Type B pancreatic cell (in vitro differentiated cells): ENCODE measurements at regions not wholly inside any gene's neighbourhood (a gene's known extent, or its start where the extent isn't known, plus 50 kb on each side); places are given as distances from the start of the nearest gene placed in this dataset.

Source experiments
- DNase-seq: peaks from one replicate; pipeline ENCODE4 v3.0.0; 2021; ENCODE audit warnings: mixed read lengths; ENCODE audit not compliant: unreplicated experiment; ENCODE audit errors: extremely low spot score
- H3K27ac Mint-ChIP-seq: 2 replicates; pipeline ENCODE4 v1.8.0; 2021; ENCODE audit warnings: mild to moderate bottlenecking, mixed read lengths
- H3K27me3 Mint-ChIP-seq: 2 replicates; pipeline ENCODE4 v1.8.0; 2021; ENCODE audit warnings: mixed read lengths
- H3K36me3 Mint-ChIP-seq: 2 replicates; pipeline ENCODE4 v1.8.0; 2021; ENCODE audit warnings: mixed read lengths
- H3K4me1 Mint-ChIP-seq: one replicate; pipeline ENCODE4 v1.8.0; 2021; ENCODE audit warnings: mixed read lengths; ENCODE audit not compliant: unreplicated experiment
- H3K4me3 Mint-ChIP-seq: 2 replicates; pipeline ENCODE4 v1.8.0; 2021; ENCODE audit warnings: mild to moderate bottlenecking, mixed read lengths
- H3K9me3 Mint-ChIP-seq: 2 replicates; pipeline ENCODE4 v1.8.0; 2021; ENCODE audit warnings: mixed read lengths
- CTCF ChIP-seq: fragments of 200-600 bp; sonication (generic); conservative IDR thresholded peaks from 2 replicates; pipeline ENCODE4 v1.5.0; 2021; ENCODE audit warnings: antibody characterized with exemption, mild to moderate bottlenecking

GRCh38 chr6:9089724-9090123, 654.4 kb upstream of the SLC35B3 start:
- peaks cover 7% of the 10 kb centered on the region for H3K27me3 Mint-ChIP-seq
- H3K4me1 Mint-ChIP-seq = peaks cover 7% of the 10 kb centered on the region
- no peaks in the 10 kb centered on the region for H3K36me3 Mint-ChIP-seq
- H3K27ac Mint-ChIP-seq = no peak overlapping the region
- TF ChIP-seq CTCF = no peak
- H3K9me3 Mint-ChIP-seq = no peaks in the 10 kb centered on the region
- DNase-seq = no peak
- no peak overlapping the region for H3K4me3 Mint-ChIP-seq

GRCh38 chr6:9087470-9087869, 652.1 kb upstream of the SLC35B3 start:
- no peak for DNase-seq
- Mint-ChIP-seq H3K4me1 (peaks cover 7% of the 10 kb centered on the region), H3K27me3 (peaks cover 2% of the 10 kb centered on the region), H3K36me3 (no peaks in the 10 kb centered on the region), H3K9me3 (no peaks in the 10 kb centered on the region), H3K4me3 (no peak overlapping the region), H3K27ac (no peak overlapping the region)
- no peak for TF ChIP-seq CTCF

GRCh38 chr6:9086331-9086730, 651.0 kb upstream of the SLC35B3 start:
- Mint-ChIP-seq H3K36me3 (no peaks in the 10 kb centered on the region), H3K4me3 (no peak overlapping the region), H3K27me3 (no peaks in the 10 kb centered on the region), H3K27ac (no peak overlapping the region), H3K9me3 (no peaks in the 10 kb centered on the region), H3K4me1 (peaks cover 7% of the 10 kb centered on the region)
- no peak for TF ChIP-seq CTCF
- no peak for DNase-seq

- Mint-ChIP-seq H3K27ac (no peak overlapping the region), H3K27me3 (no peaks in the 10 kb centered on the region), H3K9me3 (no peaks in the 10 kb centered on the region), H3K4me3 (no peak overlapping the region), H3K36me3 (no peaks in the 10 kb centered on the region), H3K4me1 (peaks cover 7% of the 10 kb centered on the region)
- DNase-seq = no peak
- TF ChIP-seq CTCF = no peak
Measured at GRCh38 chr6:9085709-9086070, 650.3 kb upstream of the SLC35B3 start.

- H3K9me3 Mint-ChIP-seq = no peaks in the 10 kb centered on the region
- H3K27ac Mint-ChIP-seq = no peak overlapping the region
- no peak overlapping the region for H3K4me3 Mint-ChIP-seq
- no peak for DNase-seq
- TF ChIP-seq CTCF = no peak
- no peaks in the 10 kb centered on the region for H3K27me3 Mint-ChIP-seq
- no peaks in the 10 kb centered on the region for H3K36me3 Mint-ChIP-seq
- peaks cover 7% of the 10 kb centered on the region for H3K4me1 Mint-ChIP-seq
Measured at GRCh38 chr6:9085054-9085708, 649.8 kb upstream of the SLC35B3 start.

GRCh38 chr6:9083108-9083507, 647.8 kb upstream of the SLC35B3 start:
- H3K27ac Mint-ChIP-seq = no peak overlapping the region
- no peaks in the 10 kb centered on the region for H3K9me3 Mint-ChIP-seq
- no peaks in the 10 kb centered on the region for H3K36me3 Mint-ChIP-seq
- H3K4me3 Mint-ChIP-seq = no peak overlapping the region
- peaks cover 7% of the 10 kb centered on the region for H3K4me1 Mint-ChIP-seq
- no peak for TF ChIP-seq CTCF
- peaks cover 3% of the 10 kb centered on the region for H3K27me3 Mint-ChIP-seq
- no peak for DNase-seq
